ENCODE measurements at regions not wholly inside any gene's neighbourhood (a gene's known extent, or its start where the extent isn't known, plus 50 kb on each side); places are given as distances from the start of the nearest gene placed in this dataset.

DNA sequence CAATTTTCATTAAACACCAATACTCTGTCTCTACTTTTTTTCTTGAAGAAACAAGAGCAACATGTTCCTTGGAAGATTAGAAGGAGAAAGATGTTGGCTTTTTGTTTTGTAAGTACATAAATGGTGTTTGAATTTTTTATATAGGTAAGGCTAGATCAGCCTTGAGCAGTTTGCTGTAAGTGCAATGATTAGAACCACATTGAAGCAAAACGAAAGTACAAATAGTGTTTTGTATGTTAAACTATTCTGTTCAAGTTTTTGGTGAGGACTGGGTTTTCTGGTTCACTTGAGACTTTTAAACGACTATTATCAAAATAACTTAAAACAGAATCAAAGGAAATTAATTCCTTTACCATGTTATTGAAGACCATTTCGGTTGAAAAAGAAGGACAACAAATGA lies 162.9 kb upstream of the NRP1 start:
- TF ChIP-seq, protein P1, sequence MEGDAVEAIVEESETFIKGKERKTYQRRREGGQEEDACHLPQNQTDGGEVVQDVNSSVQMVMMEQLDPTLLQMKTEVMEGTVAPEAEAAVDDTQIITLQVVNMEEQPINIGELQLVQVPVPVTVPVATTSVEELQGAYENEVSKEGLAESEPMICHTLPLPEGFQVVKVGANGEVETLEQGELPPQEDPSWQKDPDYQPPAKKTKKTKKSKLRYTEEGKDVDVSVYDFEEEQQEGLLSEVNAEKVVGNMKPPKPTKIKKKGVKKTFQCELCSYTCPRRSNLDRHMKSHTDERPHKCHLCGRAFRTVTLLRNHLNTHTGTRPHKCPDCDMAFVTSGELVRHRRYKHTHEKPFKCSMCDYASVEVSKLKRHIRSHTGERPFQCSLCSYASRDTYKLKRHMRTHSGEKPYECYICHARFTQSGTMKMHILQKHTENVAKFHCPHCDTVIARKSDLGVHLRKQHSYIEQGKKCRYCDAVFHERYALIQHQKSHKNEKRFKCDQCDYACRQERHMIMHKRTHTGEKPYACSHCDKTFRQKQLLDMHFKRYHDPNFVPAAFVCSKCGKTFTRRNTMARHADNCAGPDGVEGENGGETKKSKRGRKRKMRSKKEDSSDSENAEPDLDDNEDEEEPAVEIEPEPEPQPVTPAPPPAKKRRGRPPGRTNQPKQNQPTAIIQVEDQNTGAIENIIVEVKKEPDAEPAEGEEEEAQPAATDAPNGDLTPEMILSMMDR (conservative IDR thresholded peaks at IDR 0.05; ENCODE audit: low read depth, low read length), result no peak
- H3K27ac ChIP-seq, result no peak overlapping the region
- no peak overlapping the region for H3K4me3 ChIP-seq (IDR thresholded peaks at IDR 0.05; ENCODE audit: insufficient read depth, low read depth, low read length)
- no peaks in the 10 kb centered on the region for H4K20me1 ChIP-seq (ENCODE audit: insufficient read depth)
- H3K9ac ChIP-seq, result no peak overlapping the region
- H3K27me3 ChIP-seq (ENCODE audit: insufficient read depth, low read depth), result no peaks in the 10 kb centered on the region
- H3K4me1 ChIP-seq (ENCODE audit: low read depth, poor library complexity, severe bottlenecking), result no peaks in the 10 kb centered on the region
- no peaks in the 10 kb centered on the region for H3K36me3 ChIP-seq (ENCODE audit: insufficient read depth)
- H2AFZ ChIP-seq (ENCODE audit: low read depth), result no peak overlapping the region
- no peak overlapping the region for H3K4me2 ChIP-seq
- no peaks in the 10 kb centered on the region for H3K79me2 ChIP-seq (ENCODE audit: insufficient read depth, low read depth)

DNA sequence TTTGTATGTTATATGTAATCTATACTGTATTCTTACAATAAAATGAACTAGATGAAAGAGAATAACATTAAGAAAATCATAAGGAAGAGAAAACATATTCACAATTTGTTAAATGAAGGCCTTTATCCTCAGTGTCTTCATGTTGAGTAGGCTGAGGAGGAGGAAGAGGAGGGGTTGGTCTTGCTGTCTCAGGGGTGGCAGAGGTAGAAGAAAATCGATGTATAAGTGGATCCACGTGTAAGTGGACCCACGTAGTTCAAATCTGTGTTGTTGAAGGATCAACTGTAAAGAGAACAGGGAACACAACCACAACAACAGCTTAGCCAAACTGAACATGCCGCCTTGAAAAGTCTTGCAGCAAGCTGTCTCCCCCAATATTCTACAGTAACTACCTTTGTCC lies 161.6 kb upstream of the NRP1 start:
- TF ChIP-seq, protein P1 (conservative IDR thresholded peaks at IDR 0.05; ENCODE audit: low read depth, low read length), result no peak
- Histone ChIP-seq H2AFZ (ENCODE audit: low read depth) (no peak overlapping the region), H3K36me3 (ENCODE audit: insufficient read depth) (no peaks in the 10 kb centered on the region)

DNA sequence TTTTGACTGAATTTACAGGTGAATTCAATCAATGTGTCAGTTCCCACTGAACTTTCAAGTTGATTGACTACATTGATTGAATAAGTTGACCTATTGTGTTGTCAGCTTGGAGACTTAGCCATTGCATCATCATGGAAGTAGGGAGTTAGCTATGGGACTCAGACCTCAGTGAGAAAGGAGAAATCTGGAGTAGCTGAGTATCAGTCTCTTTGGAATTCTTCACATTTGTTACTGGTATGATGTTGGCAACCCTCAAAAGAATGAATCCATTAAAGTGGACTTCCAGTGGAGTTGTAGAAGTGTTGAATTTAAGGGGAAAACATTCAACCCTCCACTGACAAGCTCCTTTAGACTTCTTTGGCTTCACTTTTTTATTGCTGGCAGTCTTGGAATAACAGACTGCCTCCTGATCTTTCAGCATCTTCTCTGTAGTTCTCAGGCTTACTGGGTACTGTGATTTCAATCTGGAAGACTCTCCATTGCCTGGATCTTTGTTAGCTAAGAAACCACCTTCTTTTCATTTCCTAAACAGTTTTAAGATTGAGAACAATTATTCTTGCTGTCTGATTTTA lies 160.3 kb upstream of the NRP1 start:
- H3K4me2 ChIP-seq, result no peak overlapping the region
- no peak overlapping the region for H2AFZ ChIP-seq (ENCODE audit: low read depth)
- no peak overlapping the region for H3K4me3 ChIP-seq (IDR thresholded peaks at IDR 0.05; ENCODE audit: insufficient read depth, low read depth, low read length)
- H3K27ac ChIP-seq, result no peak overlapping the region
- H3K36me3 ChIP-seq (ENCODE audit: insufficient read depth), result no peaks in the 10 kb centered on the region
- no peaks in the 10 kb centered on the region for H3K79me2 ChIP-seq (ENCODE audit: insufficient read depth, low read depth)
- no peaks in the 10 kb centered on the region for H3K4me1 ChIP-seq (ENCODE audit: low read depth, poor library complexity, severe bottlenecking)
- H3K9ac ChIP-seq, result no peak overlapping the region
- TF ChIP-seq, protein P1 (conservative IDR thresholded peaks at IDR 0.05; ENCODE audit: low read depth, low read length), result no peak
- no peaks in the 10 kb centered on the region for H3K27me3 ChIP-seq (ENCODE audit: insufficient read depth, low read depth)
- no peaks in the 10 kb centered on the region for H4K20me1 ChIP-seq (ENCODE audit: insufficient read depth)

More for the DNA sequence above, 161.6 kb upstream of the NRP1 start:
- Histone ChIP-seq H3K27me3 (ENCODE audit: insufficient read depth, low read depth) (no peaks in the 10 kb centered on the region), H3K79me2 (ENCODE audit: insufficient read depth, low read depth) (no peaks in the 10 kb centered on the region), H3K27ac (no peak overlapping the region), H3K4me3 (IDR thresholded peaks at IDR 0.05; ENCODE audit: insufficient read depth, low read depth, low read length) (no peak overlapping the region), H4K20me1 (ENCODE audit: insufficient read depth) (no peaks in the 10 kb centered on the region), H3K4me2 (no peak overlapping the region), H3K4me1 (ENCODE audit: low read depth, poor library complexity, severe bottlenecking) (no peaks in the 10 kb centered on the region), H3K9ac (no peak overlapping the region)

GRCh38 chr10:33493978-33494377 lies 159.5 kb upstream of the NRP1 start:
- Histone ChIP-seq H2AFZ (ENCODE audit: low read depth) (no peak overlapping the region), H3K4me2 (no peak overlapping the region), H3K27me3 (ENCODE audit: insufficient read depth, low read depth) (no peaks in the 10 kb centered on the region), H3K27ac (no peak overlapping the region), H4K20me1 (ENCODE audit: insufficient read depth) (no peaks in the 10 kb centered on the region), H3K4me3 (IDR thresholded peaks at IDR 0.05; ENCODE audit: insufficient read depth, low read depth, low read length) (no peak overlapping the region), H3K79me2 (ENCODE audit: insufficient read depth, low read depth) (no peaks in the 10 kb centered on the region), H3K36me3 (ENCODE audit: insufficient read depth) (no peaks in the 10 kb centered on the region), H3K4me1 (ENCODE audit: low read depth, poor library complexity, severe bottlenecking) (no peaks in the 10 kb centered on the region), H3K9ac (no peak overlapping the region)
- TF ChIP-seq, protein P1 (conservative IDR thresholded peaks at IDR 0.05; ENCODE audit: low read depth, low read length), result no peak

All from KMS-11 (cell line).